A549 (cell line): ENCODE measurements at regions not wholly inside any gene's neighbourhood (a gene's known extent, or its start where the extent isn't known, plus 50 kb on each side); places are given as distances from the start of the nearest gene placed in this dataset.

Experiments used
- ATAC-seq, 2 experiments: fragments of 200-7000 bp in 1 of 2; fragments of >200 bp in 1 of 2; cut with Nextera tagmentation in 1 of 2; cut with Tn5 transposase in 1 of 2; 3 replicates each; pipeline versions ENCODE4 v1.8.0 to v1.9.1; 2018 to 2020; ENCODE audit warnings: mild to moderate bottlenecking in 1 of 2, moderate library complexity in 1 of 2
- CTCF ChIA-PET: fragments of 300-600 bp; sonication (Branson Sonifier 250); formaldehyde crosslinking; extraction: SDS; loops from one replicate; lab custom pipeline; 2021; ENCODE audit warnings: antibody characterized with exemption, inconsistent platforms; lab: Yijun Ruan, JAX
- POLR2A ChIA-PET: fragments of 350-600 bp; formaldehyde crosslinking; extraction: SDS; loops from one replicate; lab custom pipeline; 2021; ENCODE audit warnings: antibody characterized with exemption, inconsistent platforms; lab: Yijun Ruan, JAX
- DNase-seq, 2 experiments: peaks; one replicate each; pipeline versions ENCODE4 v3.0.0 to v3.0.0-alpha.2; 2011 to 2016; ENCODE audit warnings: low read depth in 1 of 2, low spot score in 1 of 2
- FAIRE-seq: peaks from 2 replicates; lab custom pipeline; 2011; peaks lifted over from hg19 to GRCh38; lab: Jason Lieb, UNC
- H3K27ac ChIP-seq, 2 experiments: fragments of >200 bp; sonication (Bioruptor Twin); formaldehyde crosslinking; 3 replicates each; pipeline ENCODE4 v1.5.1; 2016 to 2017
- H3K4me1 ChIP-seq: fragments of >200 bp; sonication (Bioruptor Twin); formaldehyde crosslinking; 3 replicates; pipeline ENCODE4 v1.6.1; 2016
- H3K4me2 ChIP-seq: fragments of >200 bp; sonication (Bioruptor Twin); formaldehyde crosslinking; 3 replicates; pipeline ENCODE4 v1.6.1; 2016
- H3K4me3 ChIP-seq: fragments of >200 bp; sonication (Bioruptor Twin); formaldehyde crosslinking; 3 replicates; pipeline ENCODE4 v1.5.1; 2016
- H3K9me3 ChIP-seq: fragments of >200 bp; sonication (Bioruptor Twin); formaldehyde crosslinking; 3 replicates; pipeline ENCODE4 v1.6.1; 2016
- ATOH8 ChIP-seq: fragments of 250-450 bp; sonication (Bioruptor Pico); IDR thresholded peaks from 2 replicates; pipeline ENCODE4 v1.5.0; 2020; ENCODE audit warnings: low read depth, mild to moderate bottlenecking, moderate library complexity
- BCL3 ChIP-seq: fragments of >200 bp; sonication (Bioruptor Twin); formaldehyde crosslinking; IDR thresholded peaks from 3 replicates; pipeline ENCODE4 v1.6.1; 2016
- CHD2 ChIP-seq: fragments of 150-350 bp; IDR thresholded peaks from 2 replicates; pipeline ENCODE4 v1.6.1; 2014; ENCODE audit warnings: low read length; ENCODE audit not compliant: partially characterized antibody
- CTCF ChIP-seq: fragments of >200 bp; sonication (Bioruptor Twin); formaldehyde crosslinking; IDR thresholded peaks from 3 replicates; pipeline ENCODE4 v1.5.1; 2016
- E2F6 ChIP-seq: IDR thresholded peaks from 2 replicates; pipeline ENCODE4 v1.6.1; 2012; ENCODE audit warnings: low read depth, borderline replicate concordance
- EHMT2 ChIP-seq: fragments of 200-600 bp; sonication (generic); IDR thresholded peaks from 2 replicates; pipeline ENCODE4 v1.6.1; 2016; ENCODE audit warnings: antibody characterized with exemption, low read depth, mild to moderate bottlenecking, moderate library complexity
- ELK1 ChIP-seq: fragments of 150-350 bp; IDR thresholded peaks from 2 replicates; pipeline ENCODE4 v1.6.1; 2014; ENCODE audit warnings: low read depth, mild to moderate bottlenecking, low read length
- HES2 ChIP-seq: fragments of >200 bp; sonication (Bioruptor Twin); formaldehyde crosslinking; IDR thresholded peaks from 2 replicates; pipeline ENCODE4 v1.6.1; 2016
- HEYL ChIP-seq: fragments of 250-450 bp; sonication (Bioruptor Pico); IDR thresholded peaks from 2 replicates; pipeline ENCODE4 v1.8.0; 2021; ENCODE audit warnings: mild to moderate bottlenecking, moderate library complexity
- HOXB5 ChIP-seq: fragments of 250-450 bp; sonication (Bioruptor Pico); IDR thresholded peaks from 2 replicates; pipeline ENCODE4 v1.5.0; 2020; ENCODE audit warnings: mild to moderate bottlenecking, moderate library complexity
- JUNB ChIP-seq: fragments of >200 bp; sonication (Bioruptor Twin); formaldehyde crosslinking; IDR thresholded peaks from 2 replicates; pipeline ENCODE4 v1.6.1; 2016
- KDM1A ChIP-seq: fragments of 200-600 bp; sonication (generic); IDR thresholded peaks from 2 replicates; pipeline ENCODE4 v1.6.1; 2016; ENCODE audit warnings: low read depth, mild to moderate bottlenecking
- MAX ChIP-seq: IDR thresholded peaks from 2 replicates; pipeline ENCODE4 v1.6.1; 2012
- MYC ChIP-seq: IDR thresholded peaks from 2 replicates; pipeline ENCODE4 v1.6.1; 2012; ENCODE audit warnings: mild to moderate bottlenecking, inconsistent platforms, low read length, improper control_type of control experiment, borderline replicate concordance
- NFE2L2 ChIP-seq: fragments of 150-350 bp; conservative IDR thresholded peaks from 2 replicates; pipeline ENCODE4 v1.6.1; 2014; ENCODE audit warnings: low read length
- NR3C1 ChIP-seq: fragments of >200 bp; sonication (Bioruptor Twin); formaldehyde crosslinking; IDR thresholded peaks from 3 replicates; pipeline ENCODE4 v1.6.1; 2017
- PBX3 ChIP-seq: IDR thresholded peaks from 2 replicates; pipeline ENCODE4 v1.6.1; 2012
- RARB ChIP-seq: fragments of 250-450 bp; sonication (Bioruptor Pico); IDR thresholded peaks from 2 replicates; pipeline ENCODE4 v1.8.0; 2021; ENCODE audit warnings: mild to moderate bottlenecking, moderate library complexity
- RNF2 ChIP-seq: fragments of 200-600 bp; sonication (generic); IDR thresholded peaks from 2 replicates; pipeline ENCODE4 v1.6.1; 2016; ENCODE audit warnings: low read depth, mild to moderate bottlenecking, antibody characterized with exemption, moderate library complexity, borderline replicate concordance
- TFCP2L1 ChIP-seq: fragments of 250-450 bp; sonication (Bioruptor Pico); IDR thresholded peaks from 2 replicates; pipeline ENCODE4 v1.5.0; 2021; ENCODE audit warnings: mild to moderate bottlenecking
- TP53 ChIP-seq: fragments of 250-450 bp; sonication (Bioruptor Pico); IDR thresholded peaks from 2 replicates; pipeline ENCODE4 v1.5.0; 2021; ENCODE audit warnings: mild to moderate bottlenecking, moderate library complexity
- USF2 ChIP-seq: fragments of 450-650 bp; IDR thresholded peaks from 2 replicates; pipeline ENCODE4 v1.6.1; 2014; ENCODE audit warnings: antibody characterized with exemption
- WGBS: methylation state at CpG from one replicate; pipeline ENCODE4 v1.1.6; 2017; ENCODE audit errors: missing lambda C conversion rate; 5-methylcytosine and 5-hydroxymethylcytosine counted together

GRCh38 chr11:106533046-106533445, 455.6 kb downstream of the AASDHPPT start:
- no peak overlapping the region for H3K27ac ChIP-seq
- 37% methylated on average over 2 of the region's 2 CpGs for WGBS
- H3K4me2 ChIP-seq = no peak overlapping the region
- H3K4me1 ChIP-seq = no peaks in the 10 kb centered on the region
- H3K4me3 ChIP-seq = no peak overlapping the region
- TF ChIP-seq E2F6 = no peak
- CTCF ChIA-PET = no interaction called here
- POLR2A ChIA-PET = no interaction called here
- no peak for DNase-seq
- ATAC-seq = no peak
- FAIRE-seq = no peak
- H3K9me3 ChIP-seq = no peaks in the 10 kb centered on the region

GRCh38 chr11:106540001-106540400, 462.5 kb downstream of the AASDHPPT start:
- Histone ChIP-seq H3K9me3 (no peaks in the 10 kb centered on the region), H3K4me1 (no peaks in the 10 kb centered on the region), H3K4me2 (no peak overlapping the region), H3K4me3 (no peak overlapping the region), H3K27ac (no peak overlapping the region)
- no peak for DNase-seq
- CTCF ChIA-PET = no interaction called here
- TF ChIP-seq MAX (no peak), ELK1 (no peak), CTCF (no peak), CHD2 (no peak), RNF2 (no peak), TP53 (CRISPR knock-in tag) (no peak), BCL3 (no peak), HES2 (no peak), NFE2L2 (no peak), USF2 (no peak), HOXB5 (CRISPR knock-in tag) (no peak)
- FAIRE-seq = no peak
- POLR2A ChIA-PET = no interaction called here
- ATAC-seq = no peak
- whole genome bisulfite sequencing = 35% methylated on average over 5 of the region's 5 CpGs

- Histone ChIP-seq H3K4me2 (no peak overlapping the region), H3K9me3 (no peaks in the 10 kb centered on the region), H3K4me3 (no peak overlapping the region), H3K27ac (no peak overlapping the region), H3K4me1 (no peaks in the 10 kb centered on the region)
- DNase-seq (no peak), ATAC-seq (no peak), FAIRE-seq (no peak)
- WGBS = 39% methylated on average over 2 of the region's 2 CpGs
- ChIA-PET CTCF (no interaction called here), POLR2A (no interaction called here)
- TF ChIP-seq TFCP2L1 = no peak
- no peak for TF ChIP-seq KDM1A
- TF ChIP-seq HEYL (CRISPR knock-in tag) = no peak
- no peak for TF ChIP-seq EHMT2
- no peak for TF ChIP-seq ATOH8 (CRISPR knock-in tag)
- TF ChIP-seq NFE2L2 = no peak
- no peak for TF ChIP-seq MAX
- TF ChIP-seq RARB (CRISPR knock-in tag) = no peak
- no peak for TF ChIP-seq CTCF
- no peak for TF ChIP-seq PBX3
- no peak for TF ChIP-seq MYC
- no peak for TF ChIP-seq JUNB
- no peak for TF ChIP-seq TP53 (CRISPR knock-in tag)
- no peak for TF ChIP-seq NR3C1
Measured at GRCh38 chr11:106548406-106548805, 469.9 kb downstream of the GUCY1A2 start.
